ENCODE measurements at regions not wholly inside any gene's neighbourhood (a gene's known extent, or its start where the extent isn't known, plus 50 kb on each side); places are given as distances from the start of the nearest gene placed in this dataset.
A peak's percentile ranks its signal among the peaks of the same experiment; 100 is the strongest.
"Not testable (repeated sequence)": the region's sequence is repeated elsewhere in the genome, so short reads cannot be mapped to it uniquely, and the experiment has no call there.

DNA sequence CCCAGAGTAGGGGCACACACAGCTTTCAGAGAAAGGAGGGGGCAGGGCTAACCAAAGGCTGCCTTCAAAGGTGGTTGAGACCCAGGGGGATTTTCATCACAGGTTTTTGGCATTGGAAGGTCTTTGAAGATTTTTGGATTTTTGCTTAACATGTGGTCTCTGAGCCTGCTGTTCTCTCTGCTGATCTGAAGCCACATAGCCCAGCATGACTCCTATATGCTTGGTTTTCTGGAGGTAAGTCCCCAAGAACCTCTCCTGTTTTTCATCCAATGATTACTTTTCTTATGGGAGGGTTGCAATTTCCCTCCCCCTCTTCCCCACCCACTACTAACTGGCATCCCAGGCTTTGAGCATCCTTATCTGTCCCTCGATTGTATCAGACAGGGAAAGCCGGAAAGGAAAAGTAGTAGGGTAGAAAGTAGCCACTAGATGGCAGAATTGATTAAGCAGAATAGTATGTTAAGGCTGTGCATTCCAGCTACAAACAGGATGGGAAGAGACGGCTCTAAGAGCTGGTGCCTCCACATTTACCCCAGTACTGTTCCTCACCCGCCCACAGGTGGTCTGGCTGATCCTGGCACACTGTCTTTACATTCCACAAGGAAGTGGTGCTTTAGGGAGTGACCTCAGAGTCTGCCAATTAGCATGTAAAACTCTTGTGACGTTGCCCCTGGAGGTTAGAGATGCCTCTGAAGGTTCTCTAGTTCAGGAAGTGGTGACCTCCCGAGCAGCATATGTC, 218.9 kb upstream of the EDNRB start:
- peaks cover 5% of the 10 kb centered on the region for H3K27me3 Mint-ChIP-seq
- H3K4me1 Mint-ChIP-seq = peaks cover 5% of the 10 kb centered on the region
- DNase-seq = no peak
- no peaks in the 10 kb centered on the region for H3K36me3 Mint-ChIP-seq
- peak overlapping the region; percentile 65 for H3K4me3 Mint-ChIP-seq
- no peaks in the 10 kb centered on the region for H3K9me3 Mint-ChIP-seq
- no peak overlapping the region for H3K27ac Mint-ChIP-seq

DNA sequence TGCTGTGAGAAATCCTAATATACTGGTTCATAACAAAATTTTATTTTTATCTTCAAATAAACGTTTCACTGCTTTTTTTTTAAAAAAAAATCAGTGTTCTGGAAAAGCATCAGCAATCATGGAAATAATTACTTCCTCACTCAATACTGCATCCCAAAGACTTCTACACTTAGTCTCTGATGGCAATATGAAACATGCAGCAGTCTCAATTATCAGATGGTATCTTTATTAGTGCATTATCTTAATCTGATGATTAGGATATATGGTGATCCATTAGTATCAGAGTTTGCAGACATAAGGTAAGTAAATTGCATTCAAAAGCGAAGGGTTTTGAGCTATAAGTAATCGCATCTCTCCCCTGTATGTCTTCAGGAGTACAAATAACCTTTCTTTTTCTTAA, 218.3 kb upstream of the EDNRB start:
- no peaks in the 10 kb centered on the region for H3K36me3 Mint-ChIP-seq
- H3K4me3 Mint-ChIP-seq = no peak overlapping the region
- H3K4me1 Mint-ChIP-seq = peaks cover 5% of the 10 kb centered on the region
- DNase-seq = no peak
- peaks cover 5% of the 10 kb centered on the region for H3K27me3 Mint-ChIP-seq
- no peaks in the 10 kb centered on the region for H3K9me3 Mint-ChIP-seq
- no peak overlapping the region for H3K27ac Mint-ChIP-seq

DNA sequence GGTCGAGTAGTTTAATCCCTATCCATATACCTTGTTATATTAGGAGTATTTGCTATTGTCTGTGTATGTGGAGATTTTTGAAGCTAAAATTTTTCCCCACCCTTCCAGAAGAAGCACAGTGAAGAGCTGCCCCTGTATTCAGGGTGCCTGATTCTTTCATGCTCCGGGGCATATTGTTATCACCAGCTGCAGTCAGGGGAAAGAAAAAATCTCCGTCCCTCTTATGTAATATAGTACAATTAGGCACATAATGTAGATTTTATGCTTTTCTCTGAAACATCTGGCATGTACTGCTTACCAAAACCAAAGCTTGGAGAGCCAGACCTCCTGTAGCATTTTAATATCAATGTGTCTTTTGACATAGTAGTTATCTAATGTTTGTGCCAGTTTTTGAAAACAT, 214.9 kb upstream of the EDNRB start:
- Mint-ChIP-seq H3K27me3 (peaks cover 18% of the 10 kb centered on the region), H3K4me1 (peaks cover 5% of the 10 kb centered on the region), H3K27ac (no peak overlapping the region), H3K9me3 (no peaks in the 10 kb centered on the region), H3K4me3 (no peak overlapping the region), H3K36me3 (no peaks in the 10 kb centered on the region)
- no peak for DNase-seq

- Mint-ChIP-seq H3K9me3 (no peaks in the 10 kb centered on the region), H3K27ac (no peak overlapping the region), H3K4me3 (no peak overlapping the region), H3K4me1 (no peaks in the 10 kb centered on the region), H3K27me3 (peaks cover 18% of the 10 kb centered on the region), H3K36me3 (no peaks in the 10 kb centered on the region)
- DNase-seq = no peak
These were observed 213.2 kb upstream of the EDNRB start for GRCh38 chr13:78131811-78132210.

DNA sequence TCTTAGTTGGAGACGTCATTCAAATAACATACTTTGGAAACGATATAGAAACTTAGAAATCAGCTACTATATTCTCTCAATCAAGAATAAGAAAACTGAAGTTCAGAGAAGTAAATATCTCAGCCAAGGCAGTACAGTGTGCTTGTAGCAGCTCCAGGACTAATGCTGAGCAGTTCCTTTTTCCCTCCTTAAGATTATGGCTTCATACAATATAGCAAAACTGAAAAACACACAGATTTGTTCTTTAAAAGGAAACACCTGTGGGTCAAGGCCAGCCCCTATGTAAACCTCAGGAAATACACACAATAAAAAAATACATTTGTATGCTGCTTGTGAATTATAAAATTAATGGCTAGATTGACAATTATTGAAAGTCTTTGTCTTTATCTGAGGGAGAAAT, 212.7 kb upstream of the EDNRB start:
- Mint-ChIP-seq H3K27me3 (peaks cover 18% of the 10 kb centered on the region), H3K4me3 (no peak overlapping the region), H3K36me3 (no peaks in the 10 kb centered on the region), H3K27ac (no peak overlapping the region), H3K4me1 (no peaks in the 10 kb centered on the region), H3K9me3 (no peaks in the 10 kb centered on the region)
- no peak for DNase-seq

GRCh38 chr13:78129823-78130222, 211.2 kb upstream of the EDNRB start:
- no peak overlapping the region for H3K4me3 Mint-ChIP-seq
- H3K36me3 Mint-ChIP-seq = no peaks in the 10 kb centered on the region
- no peaks in the 10 kb centered on the region for H3K9me3 Mint-ChIP-seq
- H3K27me3 Mint-ChIP-seq = peaks cover 19% of the 10 kb centered on the region
- no peaks in the 10 kb centered on the region for H3K4me1 Mint-ChIP-seq
- no peak overlapping the region for H3K27ac Mint-ChIP-seq
- no peak for DNase-seq

- H3K4me1 Mint-ChIP-seq = no peaks in the 10 kb centered on the region
- H3K27me3 Mint-ChIP-seq = peaks cover 21% of the 10 kb centered on the region
- H3K9me3 Mint-ChIP-seq = no peaks in the 10 kb centered on the region
- no peak overlapping the region for H3K4me3 Mint-ChIP-seq
- no peak for DNase-seq
- H3K36me3 Mint-ChIP-seq = no peaks in the 10 kb centered on the region
- H3K27ac Mint-ChIP-seq = no peak overlapping the region
These were observed 210.7 kb upstream of the EDNRB start for GRCh38 chr13:78129359-78129758.

- Mint-ChIP-seq H3K9me3 (no peaks in the 10 kb centered on the region), H3K27me3 (peaks cover 19% of the 10 kb centered on the region), H3K27ac (no peak overlapping the region), H3K36me3 (no peaks in the 10 kb centered on the region), H3K4me1 (peaks cover 3% of the 10 kb centered on the region), H3K4me3 (no peak overlapping the region)
- no peak for DNase-seq
These were observed 203.1 kb upstream of the EDNRB start for GRCh38 chr13:78121459-78122348.

DNA sequence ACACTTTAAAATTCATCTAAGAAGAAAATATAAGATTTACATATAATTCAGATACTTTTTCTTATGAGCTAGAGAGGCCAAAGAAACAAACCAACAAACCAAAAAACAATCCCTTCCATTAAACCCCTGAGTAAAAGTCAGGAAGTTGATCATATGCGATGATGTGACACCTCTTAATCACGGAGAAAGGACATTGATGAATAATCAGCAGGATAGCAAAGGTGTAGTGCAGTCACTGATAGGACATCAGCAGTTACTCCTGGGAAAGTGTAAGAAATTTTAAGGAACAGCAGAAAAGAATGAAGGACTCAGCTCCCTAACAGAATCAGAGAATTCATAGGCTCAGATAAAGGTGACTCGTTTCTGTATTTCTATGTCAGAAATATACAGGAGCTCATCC, 202.4 kb upstream of the EDNRB start:
- Mint-ChIP-seq H3K4me1 (peaks cover 3% of the 10 kb centered on the region), H3K27ac (no peak overlapping the region), H3K27me3 (peaks cover 24% of the 10 kb centered on the region), H3K9me3 (no peaks in the 10 kb centered on the region), H3K36me3 (no peaks in the 10 kb centered on the region), H3K4me3 (no peak overlapping the region)
- no peak for DNase-seq

- H3K27me3 Mint-ChIP-seq = peaks cover 24% of the 10 kb centered on the region
- DNase-seq, H3K4me3 Mint-ChIP-seq, H3K36me3 Mint-ChIP-seq, H3K4me1 Mint-ChIP-seq, H3K9me3 Mint-ChIP-seq, H3K27ac Mint-ChIP-seq: not testable (repeated sequence)
These were observed 201.5 kb upstream of the EDNRB start for GRCh38 chr13:78120144-78120543.

- Mint-ChIP-seq H3K9me3 (peaks cover 17% of the 10 kb centered on the region), H3K27me3 (peaks cover 13% of the 10 kb centered on the region)
- not testable (repeated sequence) for H3K27ac Mint-ChIP-seq, H3K4me1 Mint-ChIP-seq, H3K36me3 Mint-ChIP-seq, DNase-seq, H3K4me3 Mint-ChIP-seq
These were observed 198.4 kb upstream of the EDNRB start for GRCh38 chr13:78117070-78117469.

- Mint-ChIP-seq H3K36me3 (no peaks in the 10 kb centered on the region), H3K27ac (no peak overlapping the region), H3K9me3 (no peaks in the 10 kb centered on the region), H3K4me1 (peaks cover 2% of the 10 kb centered on the region), H3K4me3 (no peak overlapping the region), H3K27me3 (no peaks in the 10 kb centered on the region)
- no peak for DNase-seq
These were observed 187.0 kb upstream of the EDNRB start for GRCh38 chr13:78105656-78106055.

- DNase-seq = no peak
- Mint-ChIP-seq H3K27me3 (no peaks in the 10 kb centered on the region), H3K27ac (no peak overlapping the region), H3K4me1 (peaks cover 2% of the 10 kb centered on the region), H3K36me3 (no peaks in the 10 kb centered on the region), H3K4me3 (no peak overlapping the region), H3K9me3 (no peaks in the 10 kb centered on the region)
These were observed 185.3 kb upstream of the EDNRB start for GRCh38 chr13:78103936-78104335.

DNA sequence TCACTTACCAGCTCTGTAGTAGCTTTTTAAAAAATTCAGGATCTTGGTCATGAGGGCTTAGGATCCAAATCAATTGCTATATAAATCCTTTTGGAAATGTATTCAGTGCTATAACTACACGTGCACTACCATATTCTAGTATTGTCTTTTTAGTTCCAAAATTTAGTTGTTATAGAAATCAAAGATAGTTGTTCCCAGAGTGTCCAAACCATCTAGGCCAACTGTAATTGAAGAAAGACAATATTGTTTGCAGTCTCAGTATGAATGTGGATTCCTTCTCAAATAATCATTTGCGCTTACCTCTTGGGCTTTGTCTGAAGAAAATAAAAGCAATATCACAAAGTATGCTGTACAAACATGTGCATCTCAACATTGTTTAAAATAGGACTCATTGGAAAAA, 184.1 kb upstream of the EDNRB start:
- H3K36me3 Mint-ChIP-seq = no peaks in the 10 kb centered on the region
- no peak overlapping the region for H3K4me3 Mint-ChIP-seq
- DNase-seq = no peak
- no peaks in the 10 kb centered on the region for H3K27me3 Mint-ChIP-seq
- H3K4me1 Mint-ChIP-seq = peaks cover 2% of the 10 kb centered on the region
- no peaks in the 10 kb centered on the region for H3K9me3 Mint-ChIP-seq
- H3K27ac Mint-ChIP-seq = no peak overlapping the region

- peaks cover 2% of the 10 kb centered on the region for H3K4me1 Mint-ChIP-seq
These were observed 183.6 kb upstream of the EDNRB start for GRCh38 chr13:78102121-78102677.

More at GRCh38 chr13:78102121-78102677, 183.6 kb upstream of the EDNRB start:
- no peak overlapping the region for H3K4me3 Mint-ChIP-seq
- H3K36me3 Mint-ChIP-seq = no peaks in the 10 kb centered on the region
- H3K27me3 Mint-ChIP-seq = no peaks in the 10 kb centered on the region
- H3K27ac Mint-ChIP-seq = no peak overlapping the region
- H3K9me3 Mint-ChIP-seq = no peaks in the 10 kb centered on the region
- no peak for DNase-seq

Measured in activated naive CD8-positive, alpha-beta T cell treated with anti-CD3 and anti-CD28 coated beads for 36 hours (primary cell).